Heart left ventricle (tissue), 13 donors: ENCODE measurements at regions not wholly inside any gene's neighbourhood (a gene's known extent, or its start where the extent isn't known, plus 50 kb on each side); places are given as distances from the start of the nearest gene placed in this dataset.

ENCODE experiments used
- POLR2A ChIP-seq, 2 donors: fragments of 450-650 bp; IDR thresholded peaks; one replicate each; pipeline ENCODE4 v1.6.1; 2017; ENCODE audit warnings: antibody characterized with exemption in 2 of 2, mild to moderate bottlenecking in 2 of 2, moderate library complexity in 2 of 2
- TF ChIP-seq, protein P1 (sequence below), 12 donors: fragments of 200-600 bp; sonication (generic) in 4 of 12; IDR thresholded peaks; one replicate each; pipeline versions ENCODE4 v1.5.0 to v1.8.0; 2018 to 2022; ENCODE audit warnings: antibody characterized with exemption in 12 of 12, mild to moderate bottlenecking in 5 of 12
- donor health status: ischemic (EF 13 %, LVEDD 7.1; RV severe dilation, severe dysfunction).
- donor health status: DM: no; HTN: yes; CAD: no.
- donor health status: DM: no; HTN: no; CAD: no.
- donor health status: ischemic (EF 25% LVEDD 6.9; RV normal size, moderate dysfunction).
- donor health status: ischemic (EF 25% LVEDD 5.7; RV mildly dilated, moderate dysfunction).
- donor health status: ischemic (EF 35%, LVEDD 5.7; RV mildly dilated, moderate dysfunction).
- donor health status: nonischemic (EF 11% LVEDD 7.7; RV severe dilation, severe dysfunction).
- donor health status: DM: yes; HTN: yes; CAD: no.
- donor health status: PGD.
- donor health status: ischemic (EF 29% LVEDD 5.4; RV normal size, mild dysfunction).
- donor health status: nonischemic (EF 23%, LVEDD 6.1; RV moderate dilation, normal function).

DNA sequence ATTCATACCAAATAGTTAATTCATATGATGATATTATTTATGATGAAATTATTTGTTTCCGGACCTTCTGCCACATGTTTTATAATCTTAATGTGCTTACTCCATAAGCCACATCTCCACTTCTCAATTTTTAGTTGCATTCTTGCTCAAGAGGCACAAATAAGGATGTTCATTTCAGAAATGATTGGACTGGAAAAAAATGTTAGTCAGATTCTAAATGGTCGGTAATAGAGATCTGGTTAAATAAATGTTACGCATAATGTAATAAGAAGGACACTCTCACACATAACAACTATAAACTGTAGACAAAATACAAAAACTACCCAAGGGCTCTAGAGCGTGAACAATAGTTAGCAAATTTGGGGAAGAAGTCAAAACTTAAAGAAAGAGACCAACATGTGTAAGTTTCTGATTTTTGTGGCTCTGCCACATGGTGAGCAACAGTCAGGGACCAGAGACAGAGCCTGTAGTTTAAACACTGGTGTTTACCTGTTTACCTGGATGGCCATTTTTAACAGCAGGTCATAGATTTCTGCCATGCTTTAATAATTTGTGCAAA is 554.3 kb upstream of the CLINT1 start:
- TF ChIP-seq, protein P1, sequence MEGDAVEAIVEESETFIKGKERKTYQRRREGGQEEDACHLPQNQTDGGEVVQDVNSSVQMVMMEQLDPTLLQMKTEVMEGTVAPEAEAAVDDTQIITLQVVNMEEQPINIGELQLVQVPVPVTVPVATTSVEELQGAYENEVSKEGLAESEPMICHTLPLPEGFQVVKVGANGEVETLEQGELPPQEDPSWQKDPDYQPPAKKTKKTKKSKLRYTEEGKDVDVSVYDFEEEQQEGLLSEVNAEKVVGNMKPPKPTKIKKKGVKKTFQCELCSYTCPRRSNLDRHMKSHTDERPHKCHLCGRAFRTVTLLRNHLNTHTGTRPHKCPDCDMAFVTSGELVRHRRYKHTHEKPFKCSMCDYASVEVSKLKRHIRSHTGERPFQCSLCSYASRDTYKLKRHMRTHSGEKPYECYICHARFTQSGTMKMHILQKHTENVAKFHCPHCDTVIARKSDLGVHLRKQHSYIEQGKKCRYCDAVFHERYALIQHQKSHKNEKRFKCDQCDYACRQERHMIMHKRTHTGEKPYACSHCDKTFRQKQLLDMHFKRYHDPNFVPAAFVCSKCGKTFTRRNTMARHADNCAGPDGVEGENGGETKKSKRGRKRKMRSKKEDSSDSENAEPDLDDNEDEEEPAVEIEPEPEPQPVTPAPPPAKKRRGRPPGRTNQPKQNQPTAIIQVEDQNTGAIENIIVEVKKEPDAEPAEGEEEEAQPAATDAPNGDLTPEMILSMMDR (IDR thresholded peaks at IDR 0.05): no peak
- TF ChIP-seq POLR2A (IDR thresholded peaks at IDR 0.05): no peak
